ENCODE measurements at regions not wholly inside any gene's neighbourhood (a gene's known extent, or its start where the extent isn't known, plus 50 kb on each side); places are given as distances from the start of the nearest gene placed in this dataset.

DNA sequence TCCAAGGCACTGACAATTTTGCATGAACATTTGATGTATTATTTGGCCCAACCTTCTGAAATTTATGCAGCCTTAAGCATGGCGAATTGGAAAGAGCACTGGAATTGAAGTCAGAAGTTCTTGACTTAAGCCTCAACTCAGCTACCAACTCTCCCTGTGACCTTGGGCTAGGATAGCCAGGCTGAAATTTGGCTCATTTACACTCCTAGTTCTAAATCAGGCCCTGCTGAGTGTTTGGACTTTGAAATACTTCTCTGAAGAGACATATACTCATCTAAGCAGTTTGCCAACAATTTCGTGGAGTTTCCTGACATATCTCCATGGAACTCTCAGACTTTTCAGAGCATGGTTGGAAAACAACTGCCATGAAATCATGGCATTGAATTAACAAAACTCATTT, 489.6 kb upstream of the PIK3C3 start:
- TF ChIP-seq, protein P1, sequence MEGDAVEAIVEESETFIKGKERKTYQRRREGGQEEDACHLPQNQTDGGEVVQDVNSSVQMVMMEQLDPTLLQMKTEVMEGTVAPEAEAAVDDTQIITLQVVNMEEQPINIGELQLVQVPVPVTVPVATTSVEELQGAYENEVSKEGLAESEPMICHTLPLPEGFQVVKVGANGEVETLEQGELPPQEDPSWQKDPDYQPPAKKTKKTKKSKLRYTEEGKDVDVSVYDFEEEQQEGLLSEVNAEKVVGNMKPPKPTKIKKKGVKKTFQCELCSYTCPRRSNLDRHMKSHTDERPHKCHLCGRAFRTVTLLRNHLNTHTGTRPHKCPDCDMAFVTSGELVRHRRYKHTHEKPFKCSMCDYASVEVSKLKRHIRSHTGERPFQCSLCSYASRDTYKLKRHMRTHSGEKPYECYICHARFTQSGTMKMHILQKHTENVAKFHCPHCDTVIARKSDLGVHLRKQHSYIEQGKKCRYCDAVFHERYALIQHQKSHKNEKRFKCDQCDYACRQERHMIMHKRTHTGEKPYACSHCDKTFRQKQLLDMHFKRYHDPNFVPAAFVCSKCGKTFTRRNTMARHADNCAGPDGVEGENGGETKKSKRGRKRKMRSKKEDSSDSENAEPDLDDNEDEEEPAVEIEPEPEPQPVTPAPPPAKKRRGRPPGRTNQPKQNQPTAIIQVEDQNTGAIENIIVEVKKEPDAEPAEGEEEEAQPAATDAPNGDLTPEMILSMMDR (IDR thresholded peaks at IDR 0.05; ENCODE audit: low read depth, low read length) = no peak
- no peak overlapping the region for H3K4me3 ChIP-seq (replicated peaks in 1 of 2; ENCODE audit: low read depth in 2 of 2, low read length in 2 of 2)
- DNase-seq (ENCODE audit: low read depth in 2 of 2) = no peak

DNA sequence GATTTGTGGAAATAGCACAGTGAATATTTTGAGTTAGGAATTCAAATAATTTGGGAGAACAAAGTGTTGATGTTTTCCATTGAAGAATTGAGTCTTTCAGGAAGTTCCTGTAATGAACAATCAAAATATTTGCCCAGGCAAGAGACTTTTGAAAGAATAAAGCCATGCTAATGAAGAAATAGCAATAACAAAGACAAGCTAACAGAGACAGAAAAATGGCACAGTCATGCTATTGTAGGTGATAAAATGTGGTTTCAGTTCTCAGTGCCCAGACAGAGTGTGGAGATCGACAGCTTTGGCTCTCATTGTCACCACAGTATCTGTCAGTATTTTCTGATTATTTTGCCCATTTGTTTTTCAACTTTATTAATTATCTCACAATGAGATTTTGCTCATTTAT, 490.8 kb upstream of the PIK3C3 start:
- TF ChIP-seq, protein P1 (IDR thresholded peaks at IDR 0.05; ENCODE audit: low read depth, low read length) = no peak
- no peak overlapping the region for H3K4me3 ChIP-seq (replicated peaks in 1 of 2; ENCODE audit: low read depth in 2 of 2, low read length in 2 of 2)
- no peak for DNase-seq (ENCODE audit: low read depth in 2 of 2)

DNA sequence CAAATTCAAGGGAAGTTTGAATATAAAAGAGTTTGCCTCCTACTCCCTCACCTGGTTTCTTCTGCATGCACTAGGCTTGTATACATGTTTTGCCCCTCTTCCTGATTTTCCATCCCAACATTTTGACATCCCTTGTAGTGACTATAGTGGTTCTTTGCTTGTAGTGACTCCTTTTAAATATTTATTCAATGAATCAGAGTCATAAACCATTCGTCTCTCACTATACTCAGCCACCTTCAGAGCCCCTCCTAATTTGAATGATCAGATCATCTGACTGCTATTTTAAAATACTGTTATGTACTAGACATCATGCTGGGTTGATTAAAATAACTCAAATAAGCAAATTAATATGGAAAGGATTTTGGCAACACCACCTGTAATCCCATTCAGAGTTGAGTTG, 492.1 kb upstream of the PIK3C3 start:
- TF ChIP-seq, protein P1 (IDR thresholded peaks at IDR 0.05; ENCODE audit: low read depth, low read length) = no peak
- no peak for DNase-seq (ENCODE audit: low read depth in 2 of 2)
- no peak overlapping the region for H3K4me3 ChIP-seq (replicated peaks in 1 of 2; ENCODE audit: low read depth in 2 of 2, low read length in 2 of 2)

DNA sequence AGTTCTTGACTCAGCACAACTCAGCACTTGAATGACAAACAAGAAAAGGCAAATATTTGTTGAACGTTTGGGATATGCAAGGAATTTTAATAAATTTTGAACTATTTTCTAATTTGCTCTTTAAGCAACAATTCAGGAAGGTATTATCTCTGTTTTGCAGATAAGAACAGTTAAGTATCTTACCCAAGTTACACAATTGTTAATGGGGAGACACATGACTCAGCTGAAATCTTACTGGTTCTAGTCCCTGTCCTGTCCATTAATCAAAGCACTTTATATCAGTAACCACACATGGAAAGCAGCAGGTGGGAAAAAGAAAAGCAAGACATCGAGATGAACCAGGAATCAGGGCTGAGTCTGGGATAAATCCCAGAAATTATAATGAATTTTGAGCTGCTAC, 493.9 kb upstream of the PIK3C3 start:
- no peak overlapping the region for H3K4me3 ChIP-seq (replicated peaks in 1 of 2; ENCODE audit: low read depth in 2 of 2, low read length in 2 of 2)
- DNase-seq (ENCODE audit: low read depth in 2 of 2) = no peak
- TF ChIP-seq, protein P1 (IDR thresholded peaks at IDR 0.05; ENCODE audit: low read depth, low read length) = no peak

DNA sequence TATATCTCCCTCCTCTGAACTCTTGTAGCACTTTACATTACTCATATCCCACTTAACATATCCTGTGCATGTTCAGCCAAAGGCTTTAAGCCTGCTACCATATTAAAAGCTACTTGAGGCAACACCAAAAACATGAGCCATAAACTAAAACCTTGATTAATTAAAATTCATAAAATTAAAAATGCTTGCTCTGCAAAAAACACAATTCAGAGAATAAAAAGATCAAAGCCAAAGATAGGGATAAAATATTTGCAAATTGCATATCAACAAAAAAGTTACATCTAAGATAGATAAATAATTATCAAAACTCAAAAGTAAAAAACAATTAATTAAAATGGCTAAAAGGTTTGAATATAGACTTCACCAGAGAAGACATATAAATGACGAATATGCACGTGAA, 495.4 kb upstream of the PIK3C3 start:
- TF ChIP-seq, protein P1 (IDR thresholded peaks at IDR 0.05; ENCODE audit: low read depth, low read length) = no peak
- no peak overlapping the region for H3K4me3 ChIP-seq (replicated peaks in 1 of 2; ENCODE audit: low read depth in 2 of 2, low read length in 2 of 2)
- DNase-seq (ENCODE audit: low read depth in 2 of 2) = no peak

DNA sequence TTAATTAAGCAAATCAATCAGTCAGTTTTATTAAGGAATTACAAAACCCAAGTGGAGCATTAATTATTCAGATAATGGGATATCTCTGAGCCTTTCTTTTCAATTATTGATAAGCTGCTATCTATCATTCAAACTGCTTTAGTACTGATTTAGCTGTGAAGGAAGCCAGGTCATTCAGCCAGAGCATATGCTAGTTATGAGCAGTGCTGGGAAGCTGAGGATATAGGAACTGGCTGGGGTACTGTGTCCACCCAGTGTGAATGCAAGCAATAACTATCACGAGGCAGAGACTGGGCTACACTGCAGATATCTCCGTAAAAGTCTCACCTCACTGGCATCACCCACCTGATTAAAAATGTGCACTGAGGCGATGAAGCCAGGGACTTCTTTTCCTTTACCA, 496.7 kb upstream of the PIK3C3 start:
- no peak for DNase-seq (ENCODE audit: low read depth in 2 of 2)
- TF ChIP-seq, protein P1 (IDR thresholded peaks at IDR 0.05; ENCODE audit: low read depth, low read length) = no peak
- no peak overlapping the region for H3K4me3 ChIP-seq (replicated peaks in 1 of 2; ENCODE audit: low read depth in 2 of 2, low read length in 2 of 2)

DNA sequence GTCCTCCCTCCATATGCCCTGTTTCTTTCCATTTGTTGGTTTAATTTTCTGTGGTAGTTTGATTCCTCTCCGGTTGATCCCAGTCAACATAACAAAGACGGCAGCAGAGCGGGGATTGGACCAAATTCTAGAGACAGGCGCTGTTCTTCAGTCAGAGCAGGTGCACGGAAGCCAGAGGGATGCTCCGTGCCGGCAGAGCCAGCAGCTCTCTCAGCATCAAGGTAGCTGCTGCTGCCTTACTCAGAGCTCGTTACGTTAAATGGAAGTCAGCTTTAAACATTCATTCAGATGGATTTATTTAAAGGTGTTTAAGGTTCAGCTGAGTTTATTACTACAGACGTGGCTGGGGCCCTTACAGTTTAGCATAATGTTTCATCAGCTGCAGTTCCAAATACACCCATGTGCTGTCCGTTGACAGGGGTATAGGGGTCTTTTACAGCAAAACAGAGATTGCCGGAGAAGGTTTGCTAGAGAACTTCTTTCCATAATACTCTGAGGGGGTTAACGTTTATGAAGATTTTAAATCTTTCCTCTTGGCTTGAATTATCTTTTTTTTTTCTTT, 497.2 kb upstream of the PIK3C3 start:
- TF ChIP-seq, protein P1 (IDR thresholded peaks at IDR 0.05; ENCODE audit: low read depth, low read length) = no peak
- no peak for DNase-seq (ENCODE audit: low read depth in 2 of 2)

More for the DNA sequence above, 497.2 kb upstream of the PIK3C3 start:
- no peak overlapping the region for H3K4me3 ChIP-seq (replicated peaks in 1 of 2; ENCODE audit: low read depth in 2 of 2, low read length in 2 of 2)
